ENCODE measurements at regions not wholly inside any gene's neighbourhood (a gene's known extent, or its start where the extent isn't known, plus 50 kb on each side); places are given as distances from the start of the nearest gene placed in this dataset.

DNA sequence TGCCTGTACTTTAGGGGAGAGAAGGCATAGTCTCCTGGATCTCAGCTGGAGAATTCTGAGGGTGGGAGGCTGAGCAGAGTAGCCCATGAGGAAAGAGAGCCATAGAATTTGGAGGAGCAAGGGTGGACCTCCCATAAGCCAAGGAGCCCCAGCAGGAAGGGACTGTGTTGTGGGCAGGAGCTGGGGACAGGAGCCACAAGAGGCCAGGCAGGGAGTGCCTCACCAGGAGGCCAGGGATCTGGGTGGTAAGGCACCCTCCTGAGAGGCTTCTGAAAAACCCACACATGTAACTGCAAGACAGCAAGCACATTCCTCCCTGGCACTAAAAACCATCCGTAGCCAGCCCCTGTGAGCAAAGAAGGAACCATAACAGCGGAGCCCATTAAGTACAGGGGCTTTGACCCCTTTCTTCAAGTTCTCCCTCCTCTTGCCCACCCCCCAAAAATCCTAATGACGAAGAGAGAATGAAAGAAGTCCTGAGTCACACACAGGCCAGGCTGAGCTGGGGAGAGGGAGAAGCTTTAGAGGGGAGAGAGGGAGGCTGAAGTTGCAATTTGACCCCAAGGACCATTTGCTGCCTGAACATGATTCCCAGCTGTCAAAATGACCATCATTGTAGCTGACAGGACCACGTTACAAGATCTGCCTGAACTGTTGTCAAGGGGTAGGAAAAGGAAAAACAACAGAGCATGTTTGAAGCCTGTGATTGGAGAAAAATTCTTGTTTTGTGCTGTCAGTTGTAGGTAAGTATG is 82.6 kb downstream of the TRIM42 start:
- TF ChIP-seq, protein P1, sequence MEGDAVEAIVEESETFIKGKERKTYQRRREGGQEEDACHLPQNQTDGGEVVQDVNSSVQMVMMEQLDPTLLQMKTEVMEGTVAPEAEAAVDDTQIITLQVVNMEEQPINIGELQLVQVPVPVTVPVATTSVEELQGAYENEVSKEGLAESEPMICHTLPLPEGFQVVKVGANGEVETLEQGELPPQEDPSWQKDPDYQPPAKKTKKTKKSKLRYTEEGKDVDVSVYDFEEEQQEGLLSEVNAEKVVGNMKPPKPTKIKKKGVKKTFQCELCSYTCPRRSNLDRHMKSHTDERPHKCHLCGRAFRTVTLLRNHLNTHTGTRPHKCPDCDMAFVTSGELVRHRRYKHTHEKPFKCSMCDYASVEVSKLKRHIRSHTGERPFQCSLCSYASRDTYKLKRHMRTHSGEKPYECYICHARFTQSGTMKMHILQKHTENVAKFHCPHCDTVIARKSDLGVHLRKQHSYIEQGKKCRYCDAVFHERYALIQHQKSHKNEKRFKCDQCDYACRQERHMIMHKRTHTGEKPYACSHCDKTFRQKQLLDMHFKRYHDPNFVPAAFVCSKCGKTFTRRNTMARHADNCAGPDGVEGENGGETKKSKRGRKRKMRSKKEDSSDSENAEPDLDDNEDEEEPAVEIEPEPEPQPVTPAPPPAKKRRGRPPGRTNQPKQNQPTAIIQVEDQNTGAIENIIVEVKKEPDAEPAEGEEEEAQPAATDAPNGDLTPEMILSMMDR (IDR thresholded peaks at IDR 0.05): no peak
- TF ChIP-seq POLR2A (IDR thresholded peaks at IDR 0.05): no peak

All from body of pancreas (tissue), 4 donors.